ENCODE measurements at regions not wholly inside any gene's neighbourhood (a gene's known extent, or its start where the extent isn't known, plus 50 kb on each side); places are given as distances from the start of the nearest gene placed in this dataset.

DNA sequence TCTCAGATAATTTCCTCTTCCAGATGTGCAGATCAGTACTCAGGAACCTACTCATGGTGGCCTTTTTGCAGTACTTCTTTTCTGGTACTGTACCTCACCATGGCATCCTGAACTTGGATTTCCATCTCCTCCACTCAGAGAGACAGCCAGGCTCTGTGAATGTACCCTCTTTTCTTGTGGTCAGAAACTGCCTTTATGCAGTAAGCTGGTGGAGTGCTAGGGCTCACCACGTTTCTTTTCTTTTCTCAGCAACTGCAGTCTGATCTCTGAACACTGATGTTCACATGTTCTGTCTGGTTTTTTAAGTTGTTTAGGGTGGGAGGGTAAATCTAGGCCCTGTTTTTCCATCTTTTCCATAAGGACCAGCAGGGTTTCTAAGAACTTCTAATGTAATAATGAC is 99.8 kb upstream of the NRXN3 start:
- intact Hi-C loops (cut with micrococcal nuclease; ENCODE audit: unreplicated experiment), result no loop called here
- CTCF ChIA-PET, result no interaction called here
- no peaks in the 10 kb centered on the region for H3K27me3 ChIP-seq (ENCODE audit: control insufficient read depth, insufficient read depth, low read length)
- H3K4me3 ChIP-seq (ENCODE audit: low read depth in 2 of 2, low read length in 2 of 2), result no peak overlapping the region
- in situ Hi-C loops (cut with HindIII; ENCODE audit: low pct_unique_long_range_greater_than_20kb, low sequenced_read_pairs), result no loop called here
- H3K4me1 ChIP-seq (ENCODE audit: control insufficient read depth, insufficient read depth, low read length), result no peaks in the 10 kb centered on the region
- no peak for DNase-seq (ENCODE audit: low read depth, low spot score)
- no peak overlapping the region for H3K27ac ChIP-seq (ENCODE audit: low read length)
- no peaks in the 10 kb centered on the region for H3K36me3 ChIP-seq (ENCODE audit: control insufficient read depth, insufficient read depth, low read length)
- TF ChIP-seq, protein P1, sequence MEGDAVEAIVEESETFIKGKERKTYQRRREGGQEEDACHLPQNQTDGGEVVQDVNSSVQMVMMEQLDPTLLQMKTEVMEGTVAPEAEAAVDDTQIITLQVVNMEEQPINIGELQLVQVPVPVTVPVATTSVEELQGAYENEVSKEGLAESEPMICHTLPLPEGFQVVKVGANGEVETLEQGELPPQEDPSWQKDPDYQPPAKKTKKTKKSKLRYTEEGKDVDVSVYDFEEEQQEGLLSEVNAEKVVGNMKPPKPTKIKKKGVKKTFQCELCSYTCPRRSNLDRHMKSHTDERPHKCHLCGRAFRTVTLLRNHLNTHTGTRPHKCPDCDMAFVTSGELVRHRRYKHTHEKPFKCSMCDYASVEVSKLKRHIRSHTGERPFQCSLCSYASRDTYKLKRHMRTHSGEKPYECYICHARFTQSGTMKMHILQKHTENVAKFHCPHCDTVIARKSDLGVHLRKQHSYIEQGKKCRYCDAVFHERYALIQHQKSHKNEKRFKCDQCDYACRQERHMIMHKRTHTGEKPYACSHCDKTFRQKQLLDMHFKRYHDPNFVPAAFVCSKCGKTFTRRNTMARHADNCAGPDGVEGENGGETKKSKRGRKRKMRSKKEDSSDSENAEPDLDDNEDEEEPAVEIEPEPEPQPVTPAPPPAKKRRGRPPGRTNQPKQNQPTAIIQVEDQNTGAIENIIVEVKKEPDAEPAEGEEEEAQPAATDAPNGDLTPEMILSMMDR (IDR thresholded peaks at IDR 0.05), result no peak
- TF ChIP-seq, protein P2, sequence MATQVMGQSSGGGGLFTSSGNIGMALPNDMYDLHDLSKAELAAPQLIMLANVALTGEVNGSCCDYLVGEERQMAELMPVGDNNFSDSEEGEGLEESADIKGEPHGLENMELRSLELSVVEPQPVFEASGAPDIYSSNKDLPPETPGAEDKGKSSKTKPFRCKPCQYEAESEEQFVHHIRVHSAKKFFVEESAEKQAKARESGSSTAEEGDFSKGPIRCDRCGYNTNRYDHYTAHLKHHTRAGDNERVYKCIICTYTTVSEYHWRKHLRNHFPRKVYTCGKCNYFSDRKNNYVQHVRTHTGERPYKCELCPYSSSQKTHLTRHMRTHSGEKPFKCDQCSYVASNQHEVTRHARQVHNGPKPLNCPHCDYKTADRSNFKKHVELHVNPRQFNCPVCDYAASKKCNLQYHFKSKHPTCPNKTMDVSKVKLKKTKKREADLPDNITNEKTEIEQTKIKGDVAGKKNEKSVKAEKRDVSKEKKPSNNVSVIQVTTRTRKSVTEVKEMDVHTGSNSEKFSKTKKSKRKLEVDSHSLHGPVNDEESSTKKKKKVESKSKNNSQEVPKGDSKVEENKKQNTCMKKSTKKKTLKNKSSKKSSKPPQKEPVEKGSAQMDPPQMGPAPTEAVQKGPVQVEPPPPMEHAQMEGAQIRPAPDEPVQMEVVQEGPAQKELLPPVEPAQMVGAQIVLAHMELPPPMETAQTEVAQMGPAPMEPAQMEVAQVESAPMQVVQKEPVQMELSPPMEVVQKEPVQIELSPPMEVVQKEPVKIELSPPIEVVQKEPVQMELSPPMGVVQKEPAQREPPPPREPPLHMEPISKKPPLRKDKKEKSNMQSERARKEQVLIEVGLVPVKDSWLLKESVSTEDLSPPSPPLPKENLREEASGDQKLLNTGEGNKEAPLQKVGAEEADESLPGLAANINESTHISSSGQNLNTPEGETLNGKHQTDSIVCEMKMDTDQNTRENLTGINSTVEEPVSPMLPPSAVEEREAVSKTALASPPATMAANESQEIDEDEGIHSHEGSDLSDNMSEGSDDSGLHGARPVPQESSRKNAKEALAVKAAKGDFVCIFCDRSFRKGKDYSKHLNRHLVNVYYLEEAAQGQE (IDR thresholded peaks at IDR 0.05; ENCODE audit: insufficient read depth in 1 of 2, low read depth in 2 of 2, low read length in 1 of 2), result no peak
- TF ChIP-seq TCF7L2 (IDR thresholded peaks at IDR 0.05; ENCODE audit: low read depth, low read length), result no peak
- no peak for TF ChIP-seq SIN3A (IDR thresholded peaks at IDR 0.05; ENCODE audit: borderline replicate concordance, insufficient read depth, low read depth, low read length)
- TF ChIP-seq POLR2AphosphoS5 (IDR thresholded peaks at IDR 0.05; ENCODE audit: low read depth, low read length), result no peak
- no peaks in the 10 kb centered on the region for H3K9me3 ChIP-seq (ENCODE audit: control insufficient read depth, insufficient read depth, low read depth, low read length)
- no peak for ATAC-seq
- POLR2A ChIA-PET, result no interaction called here
- BruUV-seq (replicated peaks), result no TSS peak

DNA sequence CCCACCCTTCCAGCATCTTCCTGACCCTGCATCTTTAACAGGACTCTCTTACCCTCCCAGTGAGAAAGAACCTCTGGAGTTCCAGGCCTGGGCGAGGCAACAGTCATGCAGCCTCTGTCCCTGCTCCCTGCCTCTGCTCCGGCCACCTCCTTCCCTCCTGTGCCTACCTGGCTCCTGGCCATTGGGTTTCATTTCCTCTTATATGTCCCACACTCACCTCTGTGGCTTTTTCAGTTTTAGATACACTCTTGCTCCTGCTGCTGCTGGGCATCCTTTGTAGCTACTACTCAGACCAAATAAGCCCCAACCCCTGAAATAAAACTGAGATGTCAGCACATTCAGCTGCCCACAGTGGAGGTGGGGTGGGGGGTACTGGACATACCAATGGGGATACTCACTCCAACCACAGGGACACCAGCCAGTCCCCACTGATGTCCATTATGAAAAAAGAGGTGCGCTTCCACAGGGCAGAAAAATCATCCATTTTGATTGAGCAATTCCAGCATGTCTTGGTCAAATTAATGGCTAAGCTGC is 99.1 kb upstream of the NRXN3 start:
- ChIA-PET POLR2A (no interaction called here), CTCF (no interaction called here)
- Histone ChIP-seq H3K36me3 (ENCODE audit: control insufficient read depth, insufficient read depth, low read length) (no peaks in the 10 kb centered on the region), H3K27ac (ENCODE audit: low read length) (no peak overlapping the region), H3K27me3 (ENCODE audit: control insufficient read depth, insufficient read depth, low read length) (no peaks in the 10 kb centered on the region), H3K4me3 (ENCODE audit: low read depth in 2 of 2, low read length in 2 of 2) (no peak overlapping the region), H3K9me3 (ENCODE audit: control insufficient read depth, insufficient read depth, low read depth, low read length) (no peaks in the 10 kb centered on the region), H3K4me1 (ENCODE audit: control insufficient read depth, insufficient read depth, low read length) (no peaks in the 10 kb centered on the region)
- no peak for ATAC-seq
- no peak for TF ChIP-seq SIN3A (IDR thresholded peaks at IDR 0.05; ENCODE audit: borderline replicate concordance, insufficient read depth, low read depth, low read length)
- TF ChIP-seq TCF7L2 (IDR thresholded peaks at IDR 0.05; ENCODE audit: low read depth, low read length), result no peak
- TF ChIP-seq, protein P1 (IDR thresholded peaks at IDR 0.05), result no peak
- TF ChIP-seq, protein P2 (IDR thresholded peaks at IDR 0.05; ENCODE audit: insufficient read depth in 1 of 2, low read depth in 2 of 2, low read length in 1 of 2), result no peak
- TF ChIP-seq POLR2AphosphoS5 (IDR thresholded peaks at IDR 0.05; ENCODE audit: low read depth, low read length), result no peak
- BruUV-seq (replicated peaks), result no TSS peak
- intact Hi-C loops (cut with micrococcal nuclease; ENCODE audit: unreplicated experiment), result no loop called here
- in situ Hi-C loops (cut with HindIII; ENCODE audit: low pct_unique_long_range_greater_than_20kb, low sequenced_read_pairs), result no loop called here
- no peak for DNase-seq (ENCODE audit: low read depth, low spot score)
